ENCODE measurements at regions not wholly inside any gene's neighbourhood (a gene's known extent, or its start where the extent isn't known, plus 50 kb on each side); places are given as distances from the start of the nearest gene placed in this dataset.

GRCh38 chr2:13745330-13745729 lies 887.2 kb upstream of the LRATD1 start:
- TF ChIP-seq FOXM1 (IDR thresholded peaks at IDR 0.05; ENCODE audit: borderline replicate concordance, low read depth) (no peak), RAD21 (IDR thresholded peaks at IDR 0.05; ENCODE audit: low read depth) (no peak), EP300 (IDR thresholded peaks at IDR 0.05; ENCODE audit: borderline replicate concordance) (no peak), YY1 (IDR thresholded peaks at IDR 0.05; ENCODE audit: low read depth) (no peak), TEAD4 (IDR thresholded peaks at IDR 0.05) (no peak), CEBPB (IDR thresholded peaks at IDR 0.05) (no peak), MAX (IDR thresholded peaks at IDR 0.05) (no peak), TAF1 (IDR thresholded peaks at IDR 0.05; ENCODE audit: low read depth) (no peak), EGR1 (IDR thresholded peaks at IDR 0.05) (no peak), TCF12 (IDR thresholded peaks at IDR 0.05; ENCODE audit: low read depth) (no peak), REST (IDR thresholded peaks at IDR 0.05; ENCODE audit: low read depth) (no peak), ZBTB7A (IDR thresholded peaks at IDR 0.05; ENCODE audit: low read depth) (no peak), CREB1 (IDR thresholded peaks at IDR 0.05; ENCODE audit: low read depth) (no peak), NFIC (IDR thresholded peaks at IDR 0.05) (no peak), USF1 (IDR thresholded peaks at IDR 0.05) (no peak)

DNA sequence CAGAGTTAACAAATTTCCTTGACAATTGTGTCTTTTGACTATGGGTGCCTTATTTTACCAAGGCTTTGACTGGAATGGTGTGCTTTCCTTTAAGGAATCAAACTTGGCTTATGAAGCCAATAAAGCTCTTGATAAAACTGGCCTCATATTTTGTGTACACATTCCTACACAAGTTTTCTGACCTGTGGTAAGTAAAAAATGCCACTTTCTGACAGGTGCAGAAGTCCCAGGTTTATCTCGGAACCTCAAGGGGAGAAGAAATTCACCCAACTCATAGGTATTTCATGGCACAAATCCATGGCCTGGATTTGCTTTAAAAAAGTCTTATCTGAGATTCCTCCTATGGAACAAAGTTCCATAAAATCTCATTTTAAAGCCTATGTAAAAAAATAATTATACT lies 880.6 kb upstream of the LRATD1 start:
- TF ChIP-seq EGR1 (IDR thresholded peaks at IDR 0.05) (no peak), CREB1 (IDR thresholded peaks at IDR 0.05; ENCODE audit: low read depth) (no peak), EP300 (IDR thresholded peaks at IDR 0.05; ENCODE audit: borderline replicate concordance) (no peak)

DNA sequence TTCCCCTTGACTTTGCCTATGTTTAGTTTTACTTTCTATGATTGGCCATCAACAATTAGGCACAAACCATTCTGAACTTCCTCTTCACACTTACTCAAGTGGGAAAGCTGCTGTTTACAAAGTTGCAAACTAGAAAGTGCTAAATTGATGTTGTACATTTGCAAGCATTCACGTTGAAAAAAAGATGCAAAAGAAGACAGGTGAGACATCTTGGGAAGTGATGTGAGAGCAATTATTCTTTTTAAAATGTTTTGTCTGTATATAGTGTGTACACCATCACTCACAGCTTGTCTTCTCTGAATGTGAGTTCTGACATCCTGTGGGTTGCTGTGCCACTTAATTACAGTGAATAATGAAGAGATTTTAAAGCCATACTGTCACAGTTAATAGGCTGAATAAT lies 874.1 kb upstream of the LRATD1 start:
- TF ChIP-seq USF1 (IDR thresholded peaks at IDR 0.05) (no peak), REST (IDR thresholded peaks at IDR 0.05; ENCODE audit: low read depth) (no peak), TAF1 (IDR thresholded peaks at IDR 0.05; ENCODE audit: low read depth) (no peak), TEAD4 (IDR thresholded peaks at IDR 0.05) (no peak), FOXM1 (IDR thresholded peaks at IDR 0.05; ENCODE audit: borderline replicate concordance, low read depth) (no peak), TCF12 (IDR thresholded peaks at IDR 0.05; ENCODE audit: low read depth) (no peak), CREB1 (IDR thresholded peaks at IDR 0.05; ENCODE audit: low read depth) (no peak), NFIC (IDR thresholded peaks at IDR 0.05) (no peak), EP300 (IDR thresholded peaks at IDR 0.05; ENCODE audit: borderline replicate concordance) (no peak), RAD21 (IDR thresholded peaks at IDR 0.05; ENCODE audit: low read depth) (no peak), CEBPB (IDR thresholded peaks at IDR 0.05) (no peak), YY1 (IDR thresholded peaks at IDR 0.05; ENCODE audit: low read depth) (no peak), EGR1 (IDR thresholded peaks at IDR 0.05) (no peak)

GRCh38 chr2:13768274-13768673 lies 864.2 kb upstream of the LRATD1 start:
- no peak for TF ChIP-seq TCF12 (IDR thresholded peaks at IDR 0.05; ENCODE audit: low read depth)
- no peak for TF ChIP-seq TAF1 (IDR thresholded peaks at IDR 0.05; ENCODE audit: low read depth)
- TF ChIP-seq CEBPB (IDR thresholded peaks at IDR 0.05) = no peak
- TF ChIP-seq CREB1 (IDR thresholded peaks at IDR 0.05; ENCODE audit: low read depth) = no peak
- TF ChIP-seq MAX (IDR thresholded peaks at IDR 0.05) = no peak
- TF ChIP-seq EP300 (IDR thresholded peaks at IDR 0.05; ENCODE audit: borderline replicate concordance) = no peak
- no peak for TF ChIP-seq EGR1 (IDR thresholded peaks at IDR 0.05)

DNA sequence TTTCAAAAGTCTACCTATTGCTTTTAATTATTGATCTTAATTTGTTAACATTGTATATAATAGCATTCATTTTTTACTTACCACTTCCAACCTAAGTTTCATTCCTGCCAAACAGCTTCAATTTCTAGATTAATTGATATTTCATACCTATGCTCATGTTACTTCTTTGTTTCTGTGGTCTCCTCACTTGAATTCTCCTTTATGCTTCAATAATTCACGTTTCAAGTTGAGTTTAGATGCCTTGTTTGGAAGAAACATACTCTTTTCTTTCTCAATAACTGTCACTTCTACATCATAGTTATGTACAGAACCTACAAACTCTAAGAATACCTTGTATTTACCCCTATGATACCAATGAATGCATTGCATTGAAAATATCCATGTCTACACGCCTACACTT lies 862.2 kb upstream of the LRATD1 start:
- TF ChIP-seq CREB1 (IDR thresholded peaks at IDR 0.05; ENCODE audit: low read depth) (no peak), TEAD4 (IDR thresholded peaks at IDR 0.05) (no peak), EGR1 (IDR thresholded peaks at IDR 0.05) (no peak), RAD21 (IDR thresholded peaks at IDR 0.05; ENCODE audit: low read depth) (no peak), FOXM1 (IDR thresholded peaks at IDR 0.05; ENCODE audit: borderline replicate concordance, low read depth) (no peak), NFIC (IDR thresholded peaks at IDR 0.05) (no peak), CEBPB (IDR thresholded peaks at IDR 0.05) (no peak), ZBTB7A (IDR thresholded peaks at IDR 0.05; ENCODE audit: low read depth) (no peak), TAF1 (IDR thresholded peaks at IDR 0.05; ENCODE audit: low read depth) (no peak), YY1 (IDR thresholded peaks at IDR 0.05; ENCODE audit: low read depth) (no peak), REST (IDR thresholded peaks at IDR 0.05; ENCODE audit: low read depth) (no peak), USF1 (IDR thresholded peaks at IDR 0.05) (no peak), EP300 (IDR thresholded peaks at IDR 0.05; ENCODE audit: borderline replicate concordance) (no peak), MAX (IDR thresholded peaks at IDR 0.05) (no peak), TCF12 (IDR thresholded peaks at IDR 0.05; ENCODE audit: low read depth) (no peak)

Data from Ishikawa (cell line).